Naive thymus-derived CD4-positive, alpha-beta T cell (primary cell): ENCODE measurements at regions not wholly inside any gene's neighbourhood (a gene's known extent, or its start where the extent isn't known, plus 50 kb on each side); places are given as distances from the start of the nearest gene placed in this dataset.

Source experiments
- ATAC-seq: fragments of 150-1000 bp; cut with Tn5 transposase; 2 replicates; pipeline ENCODE4 v1.10.0; 2021; ENCODE audit warnings: mild to moderate bottlenecking, moderate library complexity
- CTCF ChIA-PET: fragments of 350-600 bp; sonication (Branson Sonifier 250); formaldehyde crosslinking; loops from one replicate; lab custom pipeline; 2021; ENCODE audit warnings: antibody characterized with exemption; lab: Charles Lee
- POLR2A ChIA-PET: fragments of 350-600 bp; sonication (Branson Sonifier 250); formaldehyde crosslinking; loops from one replicate; lab custom pipeline; 2021; ENCODE audit warnings: antibody characterized with exemption, inconsistent platforms; lab: Charles Lee
- DNase-seq, 9 donors: peaks; one replicate each; pipeline versions ENCODE4 v3.0.0 to v3.0.0-alpha.2; 2020 to 2022; ENCODE audit warnings: mixed read lengths in 1 of 9
- H3K27ac ChIP-seq: one replicate; pipeline ENCODE4 v1.7.0; 2013; ENCODE audit warnings: mild to moderate bottlenecking, low read depth, low read length, moderate library complexity
- H3K27me3 ChIP-seq, 2 donors: one replicate each; pipeline ENCODE4 v1.7.0; 2013; ENCODE audit warnings: low read length in 2 of 2, mild to moderate bottlenecking in 2 of 2, moderate library complexity in 2 of 2; ENCODE audit not compliant: control insufficient read depth in 2 of 2, insufficient read depth in 2 of 2
- H3K36me3 ChIP-seq, 3 experiments: 1 replicate in 2 of 3; 2 replicates in 1 of 3; pipeline ENCODE4 v1.7.0; 2013; ENCODE audit warnings: low read length in 3 of 3, mild to moderate bottlenecking in 3 of 3, moderate library complexity in 1 of 3; ENCODE audit not compliant: insufficient read depth in 3 of 3, control insufficient read depth in 2 of 3
- H3K4me1 ChIP-seq, 2 donors: one replicate each; pipeline ENCODE4 v1.7.0; 2013; ENCODE audit warnings: low read length in 2 of 2, mild to moderate bottlenecking in 2 of 2, moderate library complexity in 1 of 2; ENCODE audit not compliant: control insufficient read depth in 2 of 2, insufficient read depth in 2 of 2
- H3K4me3 ChIP-seq: 2 replicates; pipeline ENCODE4 v1.7.0; 2013; ENCODE audit warnings: mild to moderate bottlenecking, low read length
- H3K9me3 ChIP-seq, 3 experiments: 1 replicate in 2 of 3; 2 replicates in 1 of 3; pipeline ENCODE4 v1.7.0; 2013; ENCODE audit warnings: low read length in 3 of 3; ENCODE audit not compliant: control insufficient read depth in 2 of 3
- H3K27ac Mint-ChIP-seq, 9 donors: one replicate each; pipeline ENCODE4 v1.8.0; 2020 to 2022; ENCODE audit warnings: mixed read lengths in 9 of 9, mild to moderate bottlenecking in 8 of 9, moderate library complexity in 5 of 9, inconsistent platforms in 2 of 9
- H3K27me3 Mint-ChIP-seq, 5 donors: one replicate each; pipeline ENCODE4 v1.8.0; 2021 to 2022; ENCODE audit warnings: mixed read lengths in 5 of 5, mild to moderate bottlenecking in 1 of 5
- H3K36me3 Mint-ChIP-seq, 5 donors: one replicate each; pipeline ENCODE4 v1.8.0; 2020 to 2022; ENCODE audit warnings: mixed read lengths in 5 of 5, mild to moderate bottlenecking in 3 of 5, inconsistent platforms in 1 of 5
- H3K4me1 Mint-ChIP-seq, 7 donors: one replicate each; pipeline ENCODE4 v1.8.0; 2020 to 2022; ENCODE audit warnings: mixed read lengths in 7 of 7, mild to moderate bottlenecking in 3 of 7, inconsistent platforms in 1 of 7
- H3K4me3 Mint-ChIP-seq, 10 donors: one replicate each; pipeline ENCODE4 v1.8.0; 2020 to 2022; ENCODE audit warnings: mild to moderate bottlenecking in 10 of 10, mixed read lengths in 10 of 10, moderate library complexity in 6 of 10, inconsistent platforms in 2 of 10
- H3K9me3 Mint-ChIP-seq, 11 donors: one replicate each; pipeline ENCODE4 v1.8.0; 2020 to 2022; ENCODE audit warnings: mixed read lengths in 11 of 11, mild to moderate bottlenecking in 4 of 11, inconsistent platforms in 1 of 11, moderate library complexity in 1 of 11
- intact Hi-C, 2 donors: fragments of 100-400 bp; cut with micrococcal nuclease; formaldehyde crosslinking; loops; one replicate each; pipeline ENCODE4 v1.15.1; 2023

DNA sequence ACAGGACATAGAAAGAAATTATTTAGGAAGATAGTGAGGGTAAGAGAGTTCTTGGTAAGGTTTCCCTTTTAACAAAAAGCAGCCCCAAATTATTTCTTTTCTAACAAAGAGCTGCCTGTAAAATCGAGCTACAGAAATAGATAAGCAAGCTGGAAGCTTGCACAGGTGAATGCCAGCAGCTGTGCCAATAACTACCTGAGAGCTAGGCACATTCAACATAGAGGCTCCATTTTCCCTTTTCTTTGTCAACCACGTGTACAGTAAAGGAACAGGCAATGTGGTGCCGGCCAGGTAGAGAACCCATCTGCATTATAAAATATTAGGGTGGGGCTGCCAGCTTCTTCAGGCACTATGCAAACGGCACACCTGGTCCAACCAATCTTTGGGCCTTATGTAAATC, 341.6 kb upstream of the JAG1 start:
- Mint-ChIP-seq H3K9me3 (peaks cover 0 to 19% (median 2%) of the 10 kb centered on the region in 11 donors), H3K27ac (no peak overlapping the region), H3K4me1 (no peaks in the 10 kb centered on the region), H3K27me3 (no peaks in the 10 kb centered on the region), H3K4me3 (no peak overlapping the region), H3K36me3 (peaks cover 0 to 4% (median 0%) of the 10 kb centered on the region in 5 donors)
- ATAC-seq, result no peak
- Histone ChIP-seq H3K4me1 (no peaks in the 10 kb centered on the region), H3K27me3 (no peaks in the 10 kb centered on the region), H3K27ac (no peak overlapping the region), H3K9me3 (no peaks in the 10 kb centered on the region), H3K4me3 (no peak overlapping the region), H3K36me3 (no peaks in the 10 kb centered on the region)
- CTCF ChIA-PET, result no interaction called here
- no peak for DNase-seq
- POLR2A ChIA-PET, result no interaction called here
- intact Hi-C loops, result no loop called here

DNA sequence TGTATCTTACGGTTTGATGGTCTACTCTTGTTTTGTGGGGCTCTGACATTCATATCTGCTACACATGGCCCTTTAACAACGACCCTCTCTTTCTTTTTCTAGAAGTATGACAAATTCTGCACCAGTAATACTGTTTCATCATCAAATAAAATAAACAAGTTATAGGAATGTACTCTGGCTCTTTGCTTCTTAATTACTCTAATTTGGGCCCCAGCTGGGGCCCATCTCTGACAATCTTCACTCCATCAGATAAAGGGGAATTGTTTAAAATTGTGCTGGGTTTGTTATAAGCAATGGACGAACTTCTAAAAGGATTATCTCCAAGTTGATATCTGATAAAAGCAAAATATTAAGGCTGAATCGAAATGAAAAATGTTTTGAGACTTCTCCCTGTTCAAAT, 343.6 kb upstream of the JAG1 start:
- peaks cover 0 to 4% (median 0%) of the 10 kb centered on the region in 5 donors for H3K36me3 Mint-ChIP-seq
- intact Hi-C loops, result no loop called here
- Histone ChIP-seq H3K4me1 (no peaks in the 10 kb centered on the region), H3K9me3 (no peaks in the 10 kb centered on the region), H3K27me3 (no peaks in the 10 kb centered on the region), H3K36me3 (no peaks in the 10 kb centered on the region), H3K4me3 (no peak overlapping the region), H3K27ac (no peak overlapping the region)
- no peaks in the 10 kb centered on the region for H3K4me1 Mint-ChIP-seq
- H3K4me3 Mint-ChIP-seq, result no peak overlapping the region
- no peak overlapping the region for H3K27ac Mint-ChIP-seq
- CTCF ChIA-PET, result no interaction called here
- peaks cover 0 to 17% (median 3%) of the 10 kb centered on the region in 11 donors for H3K9me3 Mint-ChIP-seq
- POLR2A ChIA-PET, result no interaction called here
- ATAC-seq (no peak), DNase-seq (no peak)
- no peaks in the 10 kb centered on the region for H3K27me3 Mint-ChIP-seq

- DNase-seq (no peak), ATAC-seq (no peak)
- no peak overlapping the region for H3K27ac ChIP-seq
- Mint-ChIP-seq H3K36me3 (peaks cover 0 to 4% (median 0%) of the 10 kb centered on the region in 5 donors), H3K27me3 (no peaks in the 10 kb centered on the region), H3K9me3 (peaks cover 0 to 20% (median 5%) of the 10 kb centered on the region in 11 donors), H3K27ac (no peak overlapping the region), H3K4me3 (no peak overlapping the region), H3K4me1 (no peaks in the 10 kb centered on the region)
- intact Hi-C loops, result no loop called here
- ChIA-PET CTCF (no interaction called here), POLR2A (no interaction called here)
- H3K4me1 ChIP-seq, result no peaks in the 10 kb centered on the region
- H3K9me3 ChIP-seq, result no peaks in the 10 kb centered on the region
- H3K36me3 ChIP-seq, result no peaks in the 10 kb centered on the region
- H3K27me3 ChIP-seq, result no peaks in the 10 kb centered on the region
- no peak overlapping the region for H3K4me3 ChIP-seq
Measured at GRCh38 chr20:11018668-11019170, 344.9 kb upstream of the JAG1 start.

- Mint-ChIP-seq H3K36me3 (peaks cover 0 to 4% (median 0%) of the 10 kb centered on the region in 5 donors), H3K4me1 (no peaks in the 10 kb centered on the region), H3K4me3 (no peak overlapping the region), H3K27ac (no peak overlapping the region), H3K27me3 (no peaks in the 10 kb centered on the region), H3K9me3 (peaks cover 0 to 22% (median 5%) of the 10 kb centered on the region in 11 donors)
- no peaks in the 10 kb centered on the region for H3K36me3 ChIP-seq
- no peaks in the 10 kb centered on the region for H3K9me3 ChIP-seq
- CTCF ChIA-PET, result no interaction called here
- no peak overlapping the region for H3K27ac ChIP-seq
- no peaks in the 10 kb centered on the region for H3K27me3 ChIP-seq
- H3K4me1 ChIP-seq, result no peaks in the 10 kb centered on the region
- no peak for ATAC-seq
- no peak overlapping the region for H3K4me3 ChIP-seq
- DNase-seq, result no peak
- intact Hi-C loops, result no loop called here
- POLR2A ChIA-PET, result no interaction called here
Measured at GRCh38 chr20:11020712-11021111, 346.9 kb upstream of the JAG1 start.

DNA sequence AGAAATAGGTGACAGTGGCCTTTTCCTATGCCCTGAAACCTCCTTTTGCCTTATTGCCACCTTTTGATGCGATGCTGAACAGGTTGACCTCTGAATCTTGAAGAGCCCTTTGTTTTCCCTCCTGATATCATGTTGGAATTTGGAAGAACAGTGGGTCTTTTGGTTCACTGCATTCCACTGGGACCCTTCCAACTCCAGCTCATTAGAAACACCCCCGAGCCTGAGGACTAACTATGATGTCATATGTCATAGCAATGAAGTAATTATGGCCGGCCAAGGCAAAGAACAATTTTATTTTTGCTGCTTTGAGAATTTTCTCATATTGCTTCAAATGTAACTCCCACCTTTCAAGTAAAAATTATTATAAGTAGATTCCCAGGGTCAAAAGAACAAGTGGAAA, 353.4 kb upstream of the JAG1 start:
- no peak overlapping the region for H3K4me3 ChIP-seq
- ATAC-seq, result no peak
- POLR2A ChIA-PET, result no interaction called here
- Mint-ChIP-seq H3K4me3 (no peak overlapping the region), H3K36me3 (peaks cover 0 to 5% (median 0%) of the 10 kb centered on the region in 5 donors), H3K27ac (no peak overlapping the region), H3K9me3 (peaks cover 2 to 12% (median 4%) of the 10 kb centered on the region in 11 donors), H3K27me3 (no peaks in the 10 kb centered on the region), H3K4me1 (no peaks in the 10 kb centered on the region)
- H3K27ac ChIP-seq, result no peak overlapping the region
- H3K9me3 ChIP-seq, result no peaks in the 10 kb centered on the region
- intact Hi-C loops, result no loop called here
- CTCF ChIA-PET, result no interaction called here
- no peaks in the 10 kb centered on the region for H3K4me1 ChIP-seq
- H3K36me3 ChIP-seq, result no peaks in the 10 kb centered on the region
- no peaks in the 10 kb centered on the region for H3K27me3 ChIP-seq
- no peak for DNase-seq

DNA sequence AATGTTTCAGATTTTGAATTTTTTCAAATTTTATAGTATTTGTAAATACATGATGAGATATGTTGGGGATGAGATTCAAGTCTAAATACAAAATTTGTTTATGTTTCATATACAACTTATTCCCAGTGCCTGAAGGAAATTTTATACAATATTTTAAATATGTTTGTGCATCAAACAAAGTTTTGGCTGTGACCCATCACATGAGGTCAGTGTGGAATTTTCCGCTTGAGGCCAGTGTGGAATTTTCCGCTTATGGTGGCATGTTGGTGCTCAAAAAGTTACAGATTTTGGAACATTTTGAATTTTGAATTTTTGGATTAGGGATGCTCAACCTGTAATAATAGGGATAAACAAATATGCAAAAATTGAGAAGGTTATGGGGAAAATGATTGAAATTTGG, 356.6 kb upstream of the JAG1 start:
- Mint-ChIP-seq H3K27ac (no peak overlapping the region), H3K36me3 (peaks cover 0 to 5% (median 0%) of the 10 kb centered on the region in 5 donors), H3K9me3 (peaks cover 0 to 23% (median 12%) of the 10 kb centered on the region in 11 donors), H3K4me1 (no peaks in the 10 kb centered on the region), H3K4me3 (no peak overlapping the region), H3K27me3 (no peaks in the 10 kb centered on the region)
- no peak overlapping the region for H3K27ac ChIP-seq
- no peak for ATAC-seq
- H3K27me3 ChIP-seq, result no peaks in the 10 kb centered on the region
- CTCF ChIA-PET, result no interaction called here
- intact Hi-C loops, result no loop called here
- DNase-seq, result no peak
- no peak overlapping the region for H3K4me3 ChIP-seq
- no peaks in the 10 kb centered on the region for H3K9me3 ChIP-seq
- POLR2A ChIA-PET, result no interaction called here
- H3K36me3 ChIP-seq, result no peaks in the 10 kb centered on the region
- H3K4me1 ChIP-seq, result no peaks in the 10 kb centered on the region

DNA sequence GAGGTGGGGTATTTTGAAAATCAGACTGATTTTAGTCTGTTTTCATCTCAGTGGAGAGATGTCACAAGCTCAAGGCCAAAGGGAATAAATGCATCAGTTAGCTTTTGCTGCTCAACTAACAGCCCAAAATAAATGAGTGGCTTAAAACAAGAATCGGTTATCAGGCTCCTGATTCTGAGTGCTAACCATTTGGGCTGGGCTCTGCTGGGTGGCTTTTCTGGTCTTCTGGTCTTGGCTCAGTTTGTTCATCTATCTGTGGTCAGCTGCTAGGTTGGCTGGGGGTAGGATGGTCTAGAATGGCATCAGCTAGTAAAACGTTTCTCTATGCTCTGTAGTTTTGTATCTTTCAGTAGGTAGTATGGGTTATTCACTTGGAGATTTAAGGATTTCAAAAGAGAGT, 357.5 kb upstream of the JAG1 start:
- intact Hi-C loops, result no loop called here
- Histone ChIP-seq H3K36me3 (no peaks in the 10 kb centered on the region), H3K27ac (no peak overlapping the region), H3K4me3 (no peak overlapping the region), H3K4me1 (no peaks in the 10 kb centered on the region), H3K9me3 (no peaks in the 10 kb centered on the region), H3K27me3 (no peaks in the 10 kb centered on the region)
- POLR2A ChIA-PET, result no interaction called here
- no peaks in the 10 kb centered on the region for H3K27me3 Mint-ChIP-seq
- no peak overlapping the region for H3K27ac Mint-ChIP-seq
- no peak overlapping the region for H3K4me3 Mint-ChIP-seq
- H3K4me1 Mint-ChIP-seq, result no peaks in the 10 kb centered on the region
- peaks cover 0 to 5% (median 0%) of the 10 kb centered on the region in 5 donors for H3K36me3 Mint-ChIP-seq
- no peak for DNase-seq
- CTCF ChIA-PET, result no interaction called here
- H3K9me3 Mint-ChIP-seq, result peaks cover 0 to 23% (median 12%) of the 10 kb centered on the region in 11 donors
- ATAC-seq, result no peak
